Activated CD8-positive, alpha-beta memory T cell treated with anti-CD3 and anti-CD28 coated beads for 48 hours (primary cell): ENCODE measurements at regions not wholly inside any gene's neighbourhood (a gene's known extent, or its start where the extent isn't known, plus 50 kb on each side); places are given as distances from the start of the nearest gene placed in this dataset.

ENCODE experiments used
- DNase-seq, 3 experiments: peaks; one replicate each; pipeline ENCODE4 v3.0.0-alpha.2; 2020; ENCODE audit warnings: low read depth in 2 of 3, low spot score in 2 of 3

- no peak for DNase-seq
Observed at GRCh38 chr16:13392341-13392740, 490.9 kb downstream of the SHISA9 start.

GRCh38 chr16:13393816-13394215 lies 492.4 kb downstream of the SHISA9 start:
- DNase-seq: no peak

- DNase-seq: no peak
Observed at GRCh38 chr16:13394488-13394887, 493.1 kb downstream of the SHISA9 start.

GRCh38 chr16:13397126-13397525 lies 495.7 kb downstream of the SHISA9 start:
- no peak for DNase-seq

GRCh38 chr16:13401641-13402040 lies 500.2 kb downstream of the SHISA9 start:
- no peak for DNase-seq

GRCh38 chr16:13402601-13403000 lies 501.2 kb downstream of the SHISA9 start:
- DNase-seq: no peak

GRCh38 chr16:13403326-13403725 lies 501.9 kb downstream of the SHISA9 start:
- no peak for DNase-seq

GRCh38 chr16:13414154-13414553 lies 505.8 kb upstream of the ERCC4 start:
- no peak for DNase-seq

- DNase-seq: no peak
Observed at GRCh38 chr16:13419589-13419988, 500.4 kb upstream of the ERCC4 start.

- DNase-seq: no peak
Observed at GRCh38 chr16:13421726-13422125, 498.2 kb upstream of the ERCC4 start.

GRCh38 chr16:13425836-13426235 lies 494.1 kb upstream of the ERCC4 start:
- DNase-seq: no peak

GRCh38 chr16:13426269-13426668 lies 493.7 kb upstream of the ERCC4 start:
- DNase-seq: no peak

- no peak for DNase-seq
Observed at GRCh38 chr16:13426736-13427135, 493.2 kb upstream of the ERCC4 start.

- no peak for DNase-seq
Observed at GRCh38 chr16:13427943-13428342, 492.0 kb upstream of the ERCC4 start.

- DNase-seq: no peak
Observed at GRCh38 chr16:13429416-13429815, 490.5 kb upstream of the ERCC4 start.

- no peak for DNase-seq
Observed at GRCh38 chr16:13435415-13435814, 484.5 kb upstream of the ERCC4 start.

- DNase-seq: no peak
Observed at GRCh38 chr16:13435873-13436474, 484.0 kb upstream of the ERCC4 start.

GRCh38 chr16:13436641-13437412 lies 483.1 kb upstream of the ERCC4 start:
- no peak for DNase-seq

- no peak for DNase-seq
Observed at GRCh38 chr16:13437413-13437795, 482.6 kb upstream of the ERCC4 start.

GRCh38 chr16:13438064-13438463 lies 481.9 kb upstream of the ERCC4 start:
- DNase-seq: no peak

GRCh38 chr16:13439766-13440165 lies 480.2 kb upstream of the ERCC4 start:
- no peak for DNase-seq

- no peak for DNase-seq
Observed at GRCh38 chr16:13441675-13442074, 478.3 kb upstream of the ERCC4 start.

GRCh38 chr16:13448346-13448745 lies 471.6 kb upstream of the ERCC4 start:
- DNase-seq: no peak
